GM19463 (cell line): ENCODE measurements at regions not wholly inside any gene's neighbourhood (a gene's known extent, or its start where the extent isn't known, plus 50 kb on each side); places are given as distances from the start of the nearest gene placed in this dataset.

Experiments used
- ATAC-seq: cut with Tn5 transposase; IDR thresholded peaks from one replicate; pipeline ENCODE4 v1.9.1; 2021; ENCODE audit warnings: mild to moderate bottlenecking, moderate library complexity; ENCODE audit not compliant: unreplicated experiment

DNA sequence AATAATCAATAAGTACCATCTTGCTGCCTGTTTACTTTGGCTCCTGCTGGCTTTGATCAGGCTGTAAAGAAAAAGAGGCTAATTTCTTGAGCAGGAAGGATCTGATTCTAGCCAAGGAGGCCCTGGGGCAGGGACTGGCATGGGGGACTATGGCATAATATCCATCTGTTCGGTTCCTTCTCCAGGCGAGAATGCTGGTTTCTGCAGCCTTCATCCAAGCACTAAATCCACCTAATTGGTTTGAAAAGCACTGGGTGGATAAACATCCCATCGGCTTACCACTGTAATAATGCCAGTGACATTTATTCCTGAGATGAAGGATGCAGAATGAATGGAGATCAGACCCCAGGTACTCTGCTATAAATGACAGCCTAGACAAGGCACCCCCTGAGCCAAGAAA, 180.0 kb upstream of the ASIC2 start:
- no peak for ATAC-seq

- ATAC-seq, result no peak
These were observed 181.7 kb upstream of the ASIC2 start for GRCh38 chr17:33474789-33475188.

GRCh38 chr17:33475594-33475993, 182.5 kb upstream of the ASIC2 start:
- ATAC-seq, result no peak

DNA sequence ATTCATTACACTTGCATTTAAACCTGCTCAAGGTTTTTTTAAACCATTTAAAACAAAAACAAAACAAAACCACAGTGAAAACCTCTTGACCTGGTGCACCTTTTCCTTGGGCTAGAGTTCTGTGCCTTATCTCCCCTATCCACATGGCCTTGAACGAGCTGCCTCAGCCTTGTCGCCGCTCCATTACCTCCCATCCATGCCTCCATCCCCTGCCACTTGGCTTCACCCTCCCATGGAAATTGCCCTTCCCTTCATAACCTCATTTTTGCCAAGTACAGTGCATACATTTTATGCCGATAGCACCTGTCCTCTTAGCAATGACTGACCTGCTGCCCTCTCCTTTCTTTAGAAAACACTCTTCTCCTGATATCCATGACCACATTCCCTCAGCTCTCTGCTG, 188.6 kb upstream of the ASIC2 start:
- no peak for ATAC-seq

DNA sequence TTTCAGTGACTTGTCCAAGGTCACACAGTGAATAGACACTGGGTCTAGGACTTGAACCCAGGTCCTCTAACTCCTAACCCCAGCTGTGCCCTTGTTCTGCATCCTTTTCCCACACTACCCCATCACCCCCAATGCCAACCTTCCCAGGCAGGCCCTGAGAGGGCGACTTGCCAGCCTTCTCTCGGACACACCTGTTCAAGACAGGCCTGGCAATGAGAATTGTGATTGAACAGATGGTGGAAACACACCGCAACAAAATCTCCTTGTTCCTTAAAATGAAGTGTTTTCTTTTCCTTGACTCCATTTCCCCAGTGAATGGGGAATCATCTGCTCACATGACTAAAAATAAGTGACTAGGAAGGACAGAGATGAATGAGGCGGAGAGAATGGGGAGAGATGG, 189.5 kb upstream of the ASIC2 start:
- ATAC-seq, result no peak

DNA sequence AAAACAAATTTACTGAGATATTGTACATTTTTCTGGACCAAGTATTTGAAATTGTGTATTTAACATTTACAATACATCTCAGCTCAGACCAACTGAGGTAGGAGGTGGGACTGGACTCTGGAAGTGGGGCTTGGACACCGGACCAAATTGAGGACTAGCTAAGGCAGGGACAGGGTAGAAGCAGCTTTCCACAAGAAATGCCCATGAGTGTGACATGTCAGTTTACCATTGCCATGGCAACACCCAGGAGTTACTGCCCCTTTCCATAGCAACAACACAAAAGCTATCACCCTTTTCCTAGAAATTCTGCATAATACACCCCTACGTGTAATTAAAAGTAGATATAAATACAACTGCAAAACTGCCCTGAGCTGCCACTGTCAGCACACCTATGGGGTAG, 191.5 kb upstream of the ASIC2 start:
- no peak for ATAC-seq

DNA sequence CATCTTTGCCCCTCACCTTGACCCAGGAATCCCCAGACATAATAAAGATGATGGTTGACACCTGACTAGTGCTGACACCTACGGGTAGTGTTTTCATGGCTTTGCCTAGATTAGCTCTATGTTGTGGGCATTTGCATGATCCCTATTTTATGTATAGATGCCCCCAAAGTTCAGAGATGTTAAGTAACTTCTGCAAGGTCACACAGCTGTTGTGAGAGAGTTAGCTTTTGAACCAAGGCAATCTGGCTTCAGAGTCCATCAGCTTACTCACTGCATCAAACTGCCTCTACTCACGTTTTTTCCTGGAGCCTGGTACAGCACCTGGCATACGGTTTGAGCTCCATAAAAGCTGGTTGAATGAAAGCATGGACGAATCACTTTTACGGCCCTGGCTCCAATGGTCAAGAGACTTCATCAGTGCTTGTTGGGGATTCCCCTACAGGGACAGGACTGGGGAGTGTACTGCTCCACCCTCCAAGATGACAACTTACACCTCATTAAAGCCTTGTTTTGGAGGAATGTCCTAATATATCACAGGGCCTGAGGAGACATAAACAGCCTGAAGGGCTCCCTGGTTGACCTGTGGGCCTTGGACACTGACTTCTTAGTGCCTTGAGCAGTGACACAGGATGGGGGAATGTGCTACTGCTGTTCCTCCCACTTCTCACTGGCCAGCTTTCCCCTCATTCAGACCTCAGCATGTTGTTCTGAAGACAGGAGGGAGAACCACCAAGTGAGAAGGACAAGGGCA, 193.2 kb upstream of the ASIC2 start:
- no peak for ATAC-seq

DNA sequence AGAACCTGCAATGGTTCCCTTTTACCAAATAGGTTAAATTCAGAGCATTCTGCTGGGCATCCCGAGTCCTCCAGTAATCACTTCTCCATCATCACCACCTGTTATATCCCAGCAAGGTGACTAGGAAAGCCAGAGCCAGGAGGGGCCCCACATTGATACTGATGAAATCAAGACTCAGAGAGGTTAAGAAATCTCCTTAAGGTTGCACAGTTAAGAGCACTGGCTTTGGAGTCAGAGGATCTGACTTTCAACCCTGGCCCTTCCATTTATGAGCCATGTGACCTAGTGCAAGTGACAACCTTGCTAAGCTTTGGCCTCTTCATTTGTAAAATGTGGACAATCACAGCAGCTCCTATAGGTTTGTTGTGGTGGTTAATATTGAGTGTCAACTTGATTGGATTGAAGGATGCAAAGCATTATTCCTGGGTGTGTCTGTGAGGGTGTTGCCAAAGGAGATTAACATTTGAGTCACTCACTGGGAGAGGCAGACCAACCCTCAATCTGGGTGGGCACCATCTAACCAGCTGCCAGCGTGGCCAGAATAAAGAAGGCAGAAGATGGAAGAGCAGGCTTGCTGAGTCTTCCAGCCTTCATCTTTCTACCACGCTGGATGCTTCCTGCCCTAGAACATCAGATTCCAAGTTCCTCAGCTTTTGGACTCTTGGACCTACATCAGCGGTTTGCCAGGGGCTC, 194.2 kb upstream of the ASIC2 start:
- ATAC-seq, result no peak

GRCh38 chr17:33491871-33492481, 198.9 kb upstream of the ASIC2 start:
- ATAC-seq, result no peak

DNA sequence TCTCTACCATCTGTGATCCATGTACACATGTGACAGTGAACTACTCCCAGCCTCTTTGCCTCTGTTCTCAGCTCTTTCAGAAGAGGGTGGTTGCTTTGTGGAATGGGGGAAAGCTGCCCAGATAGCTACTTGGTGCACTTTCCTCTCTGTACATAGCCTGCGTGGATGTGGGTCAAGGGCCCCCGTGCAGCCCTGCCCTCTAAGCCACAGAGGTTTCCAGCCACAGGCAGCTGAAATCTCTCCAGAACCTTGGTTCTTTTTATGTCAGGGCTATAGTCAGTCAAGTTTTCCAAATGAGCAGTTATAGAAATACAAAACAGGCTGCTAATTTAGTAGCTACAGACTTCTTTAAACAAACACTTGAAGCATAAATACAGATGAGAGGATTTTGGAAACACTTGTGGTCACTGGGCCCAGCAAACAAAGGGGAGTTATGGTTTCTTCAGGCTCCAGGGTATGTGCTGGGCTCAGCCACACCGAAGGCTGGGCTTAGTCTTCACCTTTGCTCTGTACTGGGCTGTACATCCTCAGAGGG, 199.7 kb upstream of the ASIC2 start:
- no peak for ATAC-seq

DNA sequence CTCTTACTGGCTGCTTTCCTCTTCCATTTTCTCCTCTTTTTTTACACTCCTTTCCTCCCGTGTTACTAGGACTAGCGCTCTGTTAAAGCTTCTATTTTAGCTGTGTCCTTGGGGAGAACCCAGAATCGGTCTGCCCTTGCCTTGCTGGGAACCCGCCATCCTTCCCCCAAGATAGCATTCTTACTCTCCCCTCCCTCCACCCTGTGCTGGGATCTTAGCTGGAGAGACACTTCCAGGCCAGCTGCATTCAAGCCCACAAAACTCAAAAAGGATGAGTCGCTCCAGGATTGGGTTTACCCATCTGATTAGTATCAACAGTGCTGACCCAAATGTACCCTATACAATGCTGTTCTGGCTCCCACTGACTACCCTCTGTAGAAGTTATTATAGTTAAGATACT, 200.5 kb upstream of the ASIC2 start:
- no peak for ATAC-seq

- no peak for ATAC-seq
These were observed 201.1 kb upstream of the ASIC2 start for GRCh38 chr17:33494151-33494550.

DNA sequence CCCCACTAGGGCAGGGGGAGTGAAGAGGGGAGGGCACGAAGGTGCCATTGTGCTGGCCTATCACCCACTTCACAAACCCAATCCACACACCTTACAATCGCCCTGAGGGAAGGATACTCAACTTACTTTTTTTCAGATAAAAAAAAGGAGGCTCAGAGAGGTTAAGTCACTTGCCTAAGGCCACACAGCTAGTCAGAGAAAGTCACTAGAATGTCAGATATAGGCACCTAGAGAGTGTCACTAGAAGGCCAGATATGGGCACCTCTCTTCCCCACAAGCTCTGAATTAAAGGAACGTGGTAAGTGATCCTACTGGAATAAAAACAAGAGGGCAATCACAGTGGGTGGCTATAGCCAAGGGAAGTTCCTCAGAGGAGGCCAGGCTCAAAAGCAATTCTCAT, 204.5 kb upstream of the ASIC2 start:
- no peak for ATAC-seq

DNA sequence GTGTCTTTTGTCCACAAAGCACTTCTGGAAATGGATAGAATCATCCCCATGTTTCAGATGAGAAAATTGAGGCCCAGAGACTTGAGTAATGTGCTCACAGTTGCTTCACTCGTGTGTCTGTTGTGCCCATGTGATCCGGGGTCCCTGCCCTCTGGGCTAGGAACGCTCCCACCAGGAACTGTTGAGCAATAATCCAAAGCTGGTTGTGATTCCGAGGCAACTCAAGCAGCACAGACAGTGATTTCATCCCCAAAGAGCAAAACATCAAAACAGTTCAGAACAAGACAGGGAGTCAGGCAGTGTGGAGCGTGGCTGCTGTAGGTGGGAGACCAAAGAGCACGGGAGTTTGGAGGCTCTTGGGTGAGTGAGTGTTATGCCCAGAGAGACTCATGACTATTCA, 205.0 kb upstream of the ASIC2 start:
- no peak for ATAC-seq

DNA sequence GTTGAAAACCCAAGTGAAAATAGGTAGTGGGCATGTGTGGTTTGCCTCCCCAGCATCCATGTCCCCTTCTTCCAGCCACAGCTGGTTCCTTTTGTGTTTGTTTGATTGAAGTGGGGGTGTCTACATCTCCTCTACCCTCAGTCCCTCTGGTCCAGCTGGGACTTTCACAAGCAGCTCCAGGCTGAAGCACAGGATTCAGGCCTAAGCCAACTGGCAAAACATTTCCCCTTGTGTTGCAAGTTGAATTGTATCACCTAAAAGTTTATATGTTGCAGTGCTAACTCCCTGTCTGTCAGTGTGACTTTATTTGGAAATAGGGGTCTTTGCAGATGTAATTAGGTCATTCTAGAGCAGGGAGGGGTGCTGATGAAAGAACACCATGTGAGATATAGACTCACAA, 205.9 kb upstream of the ASIC2 start:
- no peak for ATAC-seq

GRCh38 chr17:33500151-33500550, 207.1 kb upstream of the ASIC2 start:
- no peak for ATAC-seq

DNA sequence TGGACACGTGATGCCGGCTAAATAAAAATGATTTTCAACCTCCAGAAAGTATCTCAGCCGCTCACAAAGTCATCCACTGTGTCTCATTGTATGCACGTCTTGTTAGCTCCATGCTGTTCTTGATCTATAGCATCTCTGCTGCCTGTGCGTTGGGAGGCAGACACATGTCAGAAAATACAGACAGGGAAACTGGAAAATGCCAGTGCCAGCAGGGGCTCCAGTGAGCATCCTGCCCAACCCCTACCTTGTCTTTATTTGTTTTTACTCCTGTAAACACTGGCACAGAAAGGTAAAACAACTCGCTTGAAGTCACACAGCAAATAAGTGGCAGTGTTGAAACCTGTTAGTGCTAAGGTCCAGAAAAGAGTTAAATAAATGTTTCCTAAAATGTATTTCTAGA, 208.1 kb upstream of the ASIC2 start:
- no peak for ATAC-seq

DNA sequence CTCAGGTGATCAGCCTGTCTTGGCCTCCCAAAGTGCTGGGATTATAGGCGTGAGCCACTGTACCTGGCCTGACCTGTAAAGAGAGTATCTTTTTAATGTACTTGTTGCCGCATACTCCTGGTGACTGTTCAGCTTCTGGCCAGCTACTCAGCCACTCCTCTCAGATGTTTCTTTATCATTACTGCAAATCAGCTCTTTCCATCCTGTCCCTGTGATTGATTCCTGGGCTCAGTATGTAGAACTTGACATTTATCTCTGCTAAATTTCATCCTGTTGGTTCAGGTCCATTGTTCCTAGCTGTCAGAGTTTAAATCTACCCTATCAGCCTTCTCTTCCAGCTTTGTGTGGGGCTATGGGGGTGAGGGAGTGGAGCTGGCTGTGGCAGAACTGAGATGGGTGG, 211.5 kb upstream of the ASIC2 start:
- no peak for ATAC-seq

DNA sequence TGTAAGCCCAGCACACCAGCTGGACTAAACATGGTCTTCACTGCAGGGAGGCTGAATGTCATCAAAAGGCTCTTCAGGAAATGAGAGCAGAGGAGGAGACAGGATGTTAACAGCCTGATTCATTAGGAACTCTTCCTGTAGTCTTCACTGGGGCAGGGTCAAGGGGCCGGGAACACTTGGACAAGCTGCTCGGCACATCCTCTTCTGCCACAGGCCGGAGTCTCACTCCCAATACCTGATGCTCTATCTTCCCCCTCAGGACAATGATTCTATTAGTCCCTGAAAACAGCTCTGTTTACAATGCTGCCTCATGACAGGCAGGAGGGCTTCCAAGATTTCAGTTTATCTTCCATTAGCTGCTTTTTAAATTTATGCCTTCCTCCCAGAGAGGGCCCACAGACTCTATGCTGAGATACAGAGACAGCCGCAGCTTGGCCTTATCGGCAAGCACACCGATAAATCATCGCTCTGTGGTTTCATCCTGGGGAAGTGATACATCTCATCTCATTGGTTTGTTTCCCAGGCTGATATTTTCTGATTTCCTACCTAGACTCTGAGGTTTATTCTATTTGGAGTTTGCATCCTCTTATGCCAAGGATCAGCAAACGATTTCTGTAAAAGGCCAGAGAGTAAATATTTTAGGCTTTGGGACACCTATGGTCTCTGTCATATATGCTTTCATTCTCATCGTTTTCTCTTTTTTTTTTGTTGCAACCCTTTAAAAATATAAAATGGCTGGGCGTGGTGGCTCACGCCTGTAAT, 214.0 kb upstream of the ASIC2 start:
- no peak for ATAC-seq

DNA sequence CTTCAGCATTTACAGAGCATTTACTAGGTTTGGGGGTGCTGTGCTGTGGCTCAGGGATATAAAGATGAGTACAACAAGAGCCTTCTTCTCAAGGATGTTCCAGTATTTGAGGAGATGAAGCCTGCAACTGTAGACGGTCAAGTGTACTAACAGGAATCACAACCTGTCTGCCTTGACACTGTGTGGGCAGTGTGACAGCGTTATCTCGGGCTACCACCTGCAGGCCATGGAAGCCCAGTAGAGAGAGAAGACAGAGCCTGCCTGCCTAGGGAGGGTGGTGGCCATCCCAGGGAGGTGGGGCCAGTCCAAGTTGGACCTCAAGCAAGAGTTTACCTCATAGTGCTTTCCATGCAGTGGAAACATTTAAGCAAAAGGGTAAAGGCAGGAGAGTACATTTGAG, 215.1 kb upstream of the ASIC2 start:
- no peak for ATAC-seq

DNA sequence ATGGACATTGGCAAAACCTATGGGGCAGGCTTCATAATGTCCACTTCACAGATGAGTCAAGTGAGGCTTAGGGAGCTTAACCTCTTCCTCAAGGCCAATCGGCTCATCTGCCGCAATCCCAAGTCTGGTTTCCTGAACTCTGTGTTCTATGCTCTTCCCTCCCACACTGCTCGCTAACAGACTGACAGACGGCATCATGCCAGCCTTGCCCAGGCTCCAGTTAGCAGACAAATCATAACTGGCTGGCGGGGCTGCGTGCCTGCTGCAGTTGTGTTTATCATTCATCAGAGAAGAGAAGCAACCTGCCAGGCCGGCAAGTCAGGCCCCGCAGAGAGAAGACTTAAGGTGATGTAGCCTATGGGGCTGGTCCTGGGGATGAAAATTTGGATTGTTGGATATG, 216.2 kb upstream of the ASIC2 start:
- no peak for ATAC-seq
